NCI-H460 (cell line): ENCODE measurements at regions not wholly inside any gene's neighbourhood (a gene's known extent, or its start where the extent isn't known, plus 50 kb on each side); places are given as distances from the start of the nearest gene placed in this dataset.

Source experiments
- DNase-seq: peaks from one replicate; pipeline ENCODE4 v3.0.0-alpha.2; 2016; ENCODE audit warnings: low read depth; ENCODE audit errors: extremely low read depth

DNA sequence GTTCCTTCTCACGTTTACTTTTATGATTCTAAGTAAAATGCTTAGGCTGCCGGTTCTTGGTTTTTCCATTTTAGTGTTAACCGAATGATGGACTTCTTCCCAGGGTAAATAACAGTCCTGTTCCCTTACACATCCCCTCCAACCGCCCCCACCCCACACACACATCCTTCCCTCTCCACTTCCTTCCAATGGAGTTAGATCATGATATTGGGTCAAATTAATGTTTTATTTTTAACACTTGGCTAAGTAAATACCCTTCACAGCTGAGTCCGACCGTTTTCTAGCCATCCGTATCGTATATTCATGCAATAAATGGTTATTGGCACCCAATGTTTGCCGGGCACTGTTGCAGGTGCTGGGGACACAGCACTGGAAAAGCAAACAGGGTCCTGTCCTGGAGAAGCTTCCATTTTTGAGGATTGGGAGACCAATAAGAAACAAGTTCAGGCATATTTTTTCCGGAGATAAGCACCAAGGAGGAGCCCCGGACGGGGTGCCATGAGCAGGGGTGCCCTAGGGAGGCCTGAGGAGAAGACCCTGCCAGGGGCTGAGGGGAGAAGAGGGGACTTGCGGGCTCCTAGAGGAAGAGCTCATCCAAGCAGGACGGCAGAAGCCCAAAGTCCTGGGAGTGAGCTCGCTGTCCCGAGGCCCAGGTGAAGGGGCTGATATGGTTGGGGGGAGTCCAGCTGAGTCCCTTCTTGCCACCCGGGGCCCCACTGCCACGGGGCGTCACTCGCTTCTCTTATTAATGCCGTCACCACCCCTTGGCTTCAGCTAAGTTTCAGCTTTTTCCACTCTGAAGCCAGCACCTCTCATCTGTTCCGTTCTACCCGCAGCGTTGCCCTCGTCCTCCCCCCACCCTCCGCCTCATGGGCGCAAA, 126.0 kb upstream of the RET start:
- no peak for DNase-seq

DNA sequence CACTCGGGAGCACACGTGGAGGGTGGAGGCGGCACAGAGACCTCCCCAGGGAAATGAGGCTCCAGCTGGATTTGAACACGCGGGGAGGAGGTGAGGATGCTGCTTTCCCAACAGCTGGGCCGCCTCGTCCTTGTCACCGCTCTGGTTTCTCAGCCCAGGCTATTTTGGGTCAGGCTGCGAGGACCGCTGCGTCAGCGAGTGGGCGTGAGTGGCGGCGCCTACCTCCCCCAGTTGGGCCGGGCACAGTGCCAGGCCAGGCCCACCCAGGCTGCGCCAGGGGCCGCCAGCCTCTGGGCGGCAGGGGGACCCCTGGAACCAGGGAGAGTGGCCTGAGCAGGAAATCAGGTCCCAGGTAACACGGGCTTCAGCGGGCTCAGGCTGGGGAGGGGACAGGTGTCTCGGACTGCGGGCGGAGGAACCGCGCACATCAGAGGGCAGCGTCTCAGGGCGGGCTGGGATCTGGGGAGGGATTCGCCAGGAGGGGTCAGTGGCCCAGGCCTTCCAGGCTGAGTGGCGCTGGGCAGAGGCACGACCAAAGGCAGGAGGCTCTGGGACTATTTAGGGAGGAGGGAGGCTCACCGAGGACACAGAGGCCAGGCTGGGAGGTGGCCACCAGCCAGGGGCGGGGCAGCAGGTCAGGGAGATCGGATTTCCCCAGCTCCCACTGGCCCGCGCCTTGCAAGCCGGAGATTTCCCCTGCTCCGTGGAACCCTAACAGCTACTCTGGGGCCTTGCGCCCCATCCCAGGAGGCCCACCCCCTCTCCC, 125.2 kb upstream of the RET start:
- no peak for DNase-seq

DNA sequence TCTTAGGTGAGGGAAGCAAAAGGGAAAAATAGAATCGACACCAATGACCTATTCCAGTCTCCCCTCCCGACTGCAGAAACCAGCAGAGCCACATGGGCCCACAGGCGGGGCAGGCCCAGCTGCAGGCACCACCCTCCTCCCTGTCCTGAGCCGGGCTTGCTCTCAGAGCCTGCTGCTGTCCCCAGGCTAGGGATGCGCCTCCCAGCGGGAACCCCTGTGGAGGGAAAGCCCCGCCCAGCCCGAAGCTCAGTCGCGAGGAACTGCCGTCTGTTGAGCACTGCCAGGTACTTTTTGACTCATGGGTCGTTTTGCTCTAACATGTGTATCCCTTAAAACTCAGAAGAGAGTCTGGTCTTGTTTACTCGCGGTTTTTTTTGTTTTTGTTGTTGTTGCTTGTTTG, 124.5 kb upstream of the RET start:
- DNase-seq, result peak; percentile 27

DNA sequence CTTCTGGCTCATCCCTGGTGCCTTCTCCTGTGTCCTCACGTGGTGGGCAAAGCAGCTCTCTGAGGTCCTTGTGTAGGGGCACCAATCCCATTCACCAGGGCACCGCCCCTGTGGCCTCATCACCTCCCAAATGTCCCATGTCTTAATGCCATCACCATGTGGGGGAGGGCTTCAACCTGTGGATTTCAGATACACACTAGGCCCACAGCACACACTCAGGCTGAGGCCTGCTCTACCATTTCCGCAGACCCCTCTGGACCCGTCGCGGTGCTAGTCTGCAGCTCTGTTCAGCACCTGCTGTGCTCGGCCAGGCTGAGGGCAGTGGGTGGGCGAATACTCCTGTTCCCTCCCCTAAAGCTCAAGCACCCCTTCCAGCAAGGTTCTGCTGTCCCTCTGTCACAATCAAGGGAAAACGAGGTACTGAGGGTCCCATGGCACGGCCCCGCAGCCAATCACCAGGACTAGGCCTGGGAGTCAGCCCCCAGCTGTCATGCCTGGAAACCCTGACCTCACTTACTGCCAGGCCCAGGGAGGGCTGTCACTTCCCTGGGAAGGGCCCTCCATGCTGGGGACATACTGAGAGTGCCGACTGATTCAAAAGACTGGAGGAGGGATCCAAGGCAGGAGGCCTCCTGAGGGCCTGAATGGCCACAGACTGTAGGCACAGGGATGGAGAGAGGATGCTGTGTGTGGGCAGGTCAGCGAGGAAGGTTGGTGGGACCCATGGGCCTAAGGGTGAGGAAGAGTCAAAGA, 123.8 kb upstream of the RET start:
- DNase-seq, result no peak

DNA sequence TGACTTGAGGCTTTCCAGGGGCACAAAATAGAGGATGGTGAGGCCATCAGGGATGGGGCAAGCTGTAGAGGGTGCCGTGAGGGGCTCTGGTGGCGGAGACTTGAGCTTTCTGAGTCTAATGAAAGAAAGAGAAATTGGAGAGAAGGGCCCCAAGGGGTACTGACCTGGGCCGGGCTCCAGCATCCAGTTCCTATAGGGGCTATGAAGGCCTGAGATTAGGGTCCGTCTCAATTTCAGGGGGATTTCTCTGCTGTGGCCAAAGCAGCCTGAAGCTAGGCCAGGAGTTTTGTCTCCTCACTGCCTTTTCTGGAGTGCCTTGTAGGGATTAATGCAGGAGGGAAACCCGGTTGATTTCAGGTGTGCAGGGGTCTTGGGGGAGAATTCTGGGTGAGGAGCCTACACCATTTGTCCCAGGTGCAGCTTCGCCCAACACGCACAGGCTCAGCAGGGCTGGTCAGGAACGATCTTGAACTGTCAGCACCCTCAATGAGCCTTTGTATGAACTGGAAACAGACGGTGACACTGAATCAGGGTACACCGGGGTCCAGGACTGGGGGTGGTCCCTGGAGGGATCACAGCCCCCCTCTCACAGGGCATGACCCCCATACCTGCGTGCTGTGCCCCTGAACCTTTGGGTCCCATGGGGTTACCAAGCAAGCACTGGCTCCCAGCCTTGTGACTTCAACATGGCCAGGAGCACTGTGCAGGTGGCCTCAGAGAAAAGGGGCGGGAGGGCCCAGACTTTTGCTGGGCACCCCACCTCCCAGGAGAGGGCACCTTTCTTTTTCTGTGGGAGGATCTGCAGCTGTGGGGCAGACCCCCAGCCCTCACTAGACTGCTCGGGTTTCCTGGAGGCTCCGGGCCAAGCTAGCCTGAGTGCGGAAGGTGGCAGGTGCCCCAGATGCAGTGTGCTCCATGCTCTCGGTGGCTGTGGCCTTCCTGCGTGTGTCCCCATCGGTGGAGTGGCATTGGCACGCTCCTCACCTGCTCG, 122.9 kb upstream of the RET start:
- DNase-seq, result no peak

DNA sequence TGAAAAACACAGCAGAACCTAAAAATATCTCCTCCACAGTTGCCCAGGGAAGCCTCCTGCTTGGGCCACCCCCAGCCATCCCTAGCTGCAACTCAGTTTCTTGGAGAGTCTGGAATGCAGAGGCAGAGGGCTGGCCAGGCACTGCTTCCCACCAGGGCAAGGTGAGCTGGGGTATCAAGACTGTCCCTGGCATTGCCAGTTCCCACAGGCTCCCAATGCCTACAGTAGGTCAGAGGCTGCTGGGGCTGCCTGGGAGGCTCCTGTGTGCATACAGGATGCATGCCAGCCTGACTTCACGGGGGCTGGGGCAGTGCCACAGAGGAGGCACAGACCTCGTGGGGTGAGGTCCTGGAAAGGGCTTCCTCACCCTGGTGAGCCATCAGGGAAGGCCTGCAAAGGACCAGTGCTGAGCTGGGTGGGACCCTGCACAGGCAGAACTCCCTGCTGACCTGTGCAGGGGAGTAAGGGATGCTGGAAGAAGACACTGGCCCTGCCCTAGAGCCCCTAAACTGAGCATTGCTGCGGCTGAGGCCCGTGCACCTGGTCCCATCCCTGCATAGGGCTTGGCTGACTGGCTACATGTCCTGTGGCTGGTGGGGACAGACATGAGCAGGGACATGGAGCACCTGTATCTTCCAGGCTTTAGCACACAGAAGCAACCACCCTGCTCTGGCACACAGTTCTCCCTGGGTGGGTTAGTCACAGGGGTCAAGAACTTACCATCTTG, 121.9 kb upstream of the RET start:
- DNase-seq, result no peak

DNA sequence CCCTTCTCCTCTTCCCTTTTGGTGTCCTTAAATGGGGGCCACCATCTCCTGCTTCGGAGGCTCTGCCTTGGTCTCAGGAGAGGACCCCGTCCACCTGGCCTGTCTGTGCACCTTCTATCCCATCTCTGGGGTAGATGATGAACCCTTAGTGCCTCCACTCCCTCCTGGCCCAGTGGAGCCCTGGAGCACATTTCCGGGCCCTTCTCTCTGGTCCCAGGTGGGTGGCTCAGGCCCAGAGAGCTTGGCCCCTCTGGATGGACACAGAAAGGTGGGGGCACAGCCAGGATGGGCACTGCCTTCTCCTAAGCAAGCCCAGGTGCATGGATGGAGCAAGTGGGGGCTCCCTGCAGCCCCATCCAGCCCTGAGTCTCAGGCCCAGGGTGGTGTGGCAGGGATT, 121.4 kb upstream of the RET start:
- no peak for DNase-seq

DNA sequence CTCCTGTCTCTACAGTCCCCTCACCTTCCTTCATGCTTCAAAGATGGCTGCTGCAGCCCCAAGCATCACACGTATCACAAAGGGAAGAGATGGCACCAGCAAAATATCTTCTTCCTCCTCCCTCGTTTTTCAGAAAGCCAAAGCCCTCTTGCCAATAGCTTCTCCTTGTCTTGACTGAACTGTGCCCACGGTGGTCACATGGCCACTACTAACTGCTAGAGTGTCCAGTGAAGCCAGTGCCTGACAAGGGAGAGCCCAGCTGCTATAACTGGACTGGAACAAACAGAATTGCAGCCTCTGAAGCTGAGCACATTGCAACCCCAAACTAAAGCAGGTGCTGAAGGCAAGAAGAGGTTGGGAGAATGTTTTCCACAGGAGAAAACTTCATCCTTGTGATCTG, 120.8 kb upstream of the RET start:
- DNase-seq, result no peak

DNA sequence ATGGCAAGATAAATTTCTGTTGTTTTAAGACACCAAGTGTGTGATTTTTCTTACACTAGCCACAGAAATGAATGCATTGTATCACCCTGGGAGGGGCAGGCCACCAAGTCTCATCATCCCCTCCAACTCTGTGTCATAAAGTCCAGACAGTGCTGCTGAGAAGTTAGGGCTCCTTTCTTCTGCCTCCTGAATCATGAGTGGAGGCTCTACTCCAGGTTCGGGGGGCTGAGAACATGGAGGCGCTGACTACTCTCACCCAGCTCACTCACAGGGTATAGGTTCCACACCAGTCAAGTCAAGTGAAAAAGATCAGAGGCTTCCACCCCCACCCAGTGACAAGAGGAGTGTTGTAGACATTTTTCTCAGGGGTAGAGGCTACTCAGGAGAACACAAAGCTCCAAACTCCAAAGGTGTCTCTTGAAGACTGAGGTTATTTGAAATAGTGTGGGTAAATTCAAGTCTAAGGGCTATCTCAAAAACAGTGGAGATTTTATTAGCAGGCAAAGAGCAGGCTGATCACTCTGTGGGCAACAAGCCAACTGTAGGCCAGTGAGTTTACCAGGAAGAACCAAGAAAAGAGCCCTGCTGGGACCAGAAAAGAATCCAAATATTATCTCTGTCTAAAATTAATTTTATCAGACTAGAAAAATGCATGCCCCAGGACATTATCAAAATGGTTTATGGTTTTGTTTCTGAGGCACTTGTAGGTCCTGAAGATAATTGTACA, 118.6 kb upstream of the RET start:
- no peak for DNase-seq

DNA sequence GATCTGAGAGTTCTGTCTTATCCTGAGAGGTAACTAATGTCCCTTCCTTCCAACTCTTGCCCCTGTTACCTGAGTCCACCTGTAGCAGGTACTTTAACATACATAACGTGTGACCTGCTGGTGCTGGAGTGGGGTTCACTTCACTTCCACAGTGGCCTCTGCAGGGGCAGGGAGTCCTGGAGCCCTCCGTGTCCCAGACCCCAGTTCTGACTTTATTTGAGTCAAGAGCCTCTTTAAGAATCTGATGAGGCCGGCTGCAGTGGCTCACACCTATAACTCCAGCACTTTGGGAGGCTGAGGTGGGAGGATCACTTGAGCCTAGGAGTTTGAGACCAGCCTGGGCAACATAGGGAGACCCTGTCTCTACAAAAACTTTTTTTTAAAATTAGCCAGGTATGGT, 117.0 kb upstream of the RET start:
- no peak for DNase-seq

DNA sequence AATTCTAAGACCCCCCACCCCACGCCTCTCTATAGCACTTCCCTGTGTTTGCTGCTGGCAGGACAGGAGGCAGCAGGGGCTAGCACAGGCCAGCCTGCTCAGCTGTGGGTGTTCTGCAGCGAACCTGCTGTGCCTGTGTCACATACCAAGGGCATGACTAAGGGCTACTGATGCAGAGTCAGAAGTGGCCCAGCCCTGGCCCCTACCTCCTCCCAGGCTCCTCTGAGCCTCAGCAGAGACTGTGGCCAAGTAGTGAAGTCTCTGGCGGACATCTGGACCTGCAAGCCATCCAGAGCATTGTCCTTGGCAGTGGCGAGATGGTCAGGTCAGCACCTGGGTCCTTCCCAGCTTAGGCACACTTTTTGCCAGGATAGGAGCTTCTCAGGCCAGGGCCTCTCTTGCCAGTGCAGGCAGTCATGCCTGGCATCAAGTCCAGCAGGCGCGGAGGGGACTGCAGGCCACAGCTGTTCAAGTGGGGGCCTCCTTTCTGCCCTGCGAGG, 116.3 kb upstream of the RET start:
- no peak for DNase-seq

DNA sequence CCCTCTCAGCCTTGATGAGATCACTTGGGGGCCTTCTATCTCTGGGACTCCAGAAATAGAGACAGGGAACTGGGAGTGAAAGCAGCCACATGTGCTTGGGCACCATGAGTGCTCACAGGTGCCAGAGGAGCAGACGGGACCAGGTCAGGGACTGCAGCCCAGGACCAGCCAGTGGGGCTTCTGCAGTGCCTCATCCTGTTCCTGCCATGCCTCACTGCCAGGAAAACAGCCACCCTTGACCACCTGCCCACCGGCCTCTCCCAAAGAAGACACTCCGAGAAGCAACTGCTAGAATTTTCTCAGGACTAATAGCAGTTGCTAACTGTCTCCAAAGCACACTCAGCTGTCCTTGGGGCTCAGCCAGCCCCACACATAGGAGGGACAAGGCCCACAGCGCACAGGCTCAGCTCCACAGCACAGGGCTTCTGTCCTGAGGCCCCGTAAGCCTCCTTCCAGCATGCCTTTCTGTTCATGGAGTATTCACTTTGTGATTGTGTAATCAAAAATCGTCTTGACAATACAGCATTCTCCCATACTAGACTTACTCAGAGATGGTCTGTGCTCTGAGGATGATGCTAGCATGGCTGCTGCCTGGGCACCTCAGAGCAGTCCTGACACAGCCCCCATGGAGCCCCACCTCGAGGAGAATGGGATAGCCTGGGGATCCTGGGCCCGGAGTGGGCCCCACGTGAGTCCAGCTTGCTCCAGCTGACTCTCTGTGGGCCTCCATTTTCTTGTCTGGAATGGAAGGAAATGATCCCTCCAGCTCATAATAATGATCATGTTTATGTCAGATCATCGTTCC, 115.7 kb upstream of the RET start:
- no peak for DNase-seq

DNA sequence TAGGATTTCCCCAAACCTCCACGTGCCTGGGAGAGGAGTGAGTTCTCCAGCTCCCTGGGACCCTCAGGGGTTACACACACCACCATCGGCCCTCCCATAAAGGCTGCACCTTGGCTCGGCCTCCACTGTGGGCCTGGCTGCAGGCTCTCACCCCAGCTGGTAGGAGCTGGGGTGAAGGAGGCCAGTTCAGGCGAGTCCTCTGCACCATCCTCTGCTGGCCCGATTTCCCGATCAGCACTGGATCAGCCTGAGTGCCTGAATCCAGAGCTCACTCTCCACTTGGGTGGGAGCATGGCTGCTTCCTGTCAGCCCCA, 115.1 kb upstream of the RET start:
- DNase-seq, result no peak

DNA sequence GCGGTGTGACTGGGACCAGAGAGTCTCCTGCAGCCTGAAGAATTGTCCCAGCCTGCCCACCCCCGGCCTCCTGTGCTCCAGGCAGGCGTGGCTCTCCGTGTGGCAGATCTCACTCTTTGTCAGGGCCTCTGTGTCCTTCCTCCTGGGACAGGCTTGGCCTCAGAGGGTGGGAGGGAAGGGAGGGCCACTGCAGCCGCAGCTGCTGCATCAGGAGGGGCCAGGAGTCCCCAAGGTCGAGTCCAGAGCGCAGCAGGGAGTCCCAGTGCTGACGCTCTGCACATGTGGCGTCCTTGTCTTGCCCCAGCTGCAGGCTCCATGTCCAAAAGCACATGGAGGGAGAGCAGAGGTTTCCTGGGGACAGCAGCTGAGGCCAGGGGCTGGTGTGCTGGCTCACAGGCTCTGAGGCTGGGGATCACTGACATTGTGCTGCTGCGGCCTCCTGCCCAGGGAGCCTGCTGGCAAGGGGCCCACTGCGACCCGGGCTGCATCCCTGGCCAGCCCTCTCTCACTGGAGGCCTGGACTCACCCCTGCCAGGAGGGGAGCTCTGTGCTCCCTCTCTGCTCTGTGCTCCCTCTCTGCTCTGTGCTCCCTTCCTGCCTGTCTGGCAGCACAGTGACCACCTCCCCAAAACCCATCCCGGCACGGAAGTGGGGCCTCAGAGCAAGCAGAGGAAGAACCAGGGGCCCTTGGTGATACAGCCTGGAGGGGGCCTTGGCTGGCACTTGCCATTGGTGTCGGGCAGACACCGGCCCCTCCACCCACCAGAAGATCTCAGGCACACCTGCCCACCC, 114.6 kb upstream of the RET start:
- no peak for DNase-seq

DNA sequence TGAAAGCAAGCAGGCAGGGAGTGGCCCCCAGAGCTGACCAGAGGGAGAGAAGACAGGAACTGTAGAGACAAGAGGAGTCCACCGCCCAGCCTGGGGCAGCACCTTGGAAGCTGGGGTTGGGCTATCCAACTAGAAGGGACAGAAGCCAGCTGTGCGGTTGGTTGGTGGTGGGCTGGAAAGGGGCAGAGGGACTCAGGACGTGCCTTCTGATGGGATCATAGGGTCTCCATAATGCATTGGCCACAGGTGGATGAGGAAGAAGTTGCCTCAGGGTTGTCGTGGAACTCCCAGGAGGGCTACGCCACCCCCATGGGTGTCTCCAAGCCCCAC, 114.0 kb upstream of the RET start:
- no peak for DNase-seq

DNA sequence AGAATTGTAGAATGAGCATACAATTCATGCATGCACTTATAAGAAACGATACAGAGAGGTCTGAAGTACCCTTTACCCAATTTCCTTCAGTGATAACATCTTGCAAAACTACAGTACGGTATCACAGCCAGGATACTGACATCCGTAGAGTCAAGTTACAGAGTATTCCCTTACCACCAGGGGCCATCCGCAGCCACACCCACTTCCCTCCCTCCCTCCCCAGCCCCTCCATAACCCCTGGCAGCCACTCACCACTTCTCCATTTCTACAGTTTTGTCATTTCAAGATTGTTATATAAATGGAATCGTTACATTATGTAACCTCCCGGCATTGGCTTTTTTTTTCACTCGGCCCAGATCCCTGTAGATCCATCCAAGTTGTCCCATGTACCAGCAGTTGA, 113.6 kb upstream of the RET start:
- DNase-seq, result no peak

DNA sequence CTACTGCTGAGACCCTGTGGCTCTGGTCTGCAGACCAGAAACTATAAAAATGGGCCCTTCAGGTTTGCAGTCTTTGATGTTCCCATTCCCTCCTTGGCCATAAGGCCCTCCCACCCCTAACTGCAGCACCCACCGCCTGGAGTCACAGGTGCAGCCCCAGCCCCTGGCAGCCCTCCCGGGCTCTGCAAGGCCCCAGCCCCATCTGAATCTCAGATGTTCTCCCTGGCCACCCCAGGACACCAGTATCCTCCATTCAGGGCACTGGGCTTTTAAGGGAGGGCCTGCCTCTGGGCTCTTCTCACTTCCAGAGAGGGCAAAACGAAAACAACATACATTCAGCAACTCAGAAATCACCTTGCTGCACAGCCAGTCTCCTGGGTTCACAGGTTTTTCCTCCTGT, 107.7 kb upstream of the RET start:
- no peak for DNase-seq
